ENCODE measurements at regions not wholly inside any gene's neighbourhood (a gene's known extent, or its start where the extent isn't known, plus 50 kb on each side); places are given as distances from the start of the nearest gene placed in this dataset.

- no peak for TF ChIP-seq PATZ1 (CRISPR knock-in tag; IDR thresholded peaks at IDR 0.05; ENCODE audit: borderline replicate concordance)
- no peak for TF ChIP-seq ZNF8 (CRISPR knock-in tag; IDR thresholded peaks at IDR 0.05)
- no peak for TF ChIP-seq TSHZ2 (CRISPR knock-in tag; IDR thresholded peaks at IDR 0.05)
- no peak for TF ChIP-seq PPARA (CRISPR knock-in tag; IDR thresholded peaks at IDR 0.05; ENCODE audit: borderline replicate concordance)
- no peak for TF ChIP-seq BACH2 (CRISPR knock-in tag; IDR thresholded peaks at IDR 0.05; ENCODE audit: borderline replicate concordance)
Measured at GRCh38 chr6:105564121-105564902, 161.4 kb upstream of the PREP start (continued).

GRCh38 chr6:105562027-105562426 is 159.1 kb upstream of the PREP start:
- no peak for TF ChIP-seq RARB (CRISPR knock-in tag; IDR thresholded peaks at IDR 0.05)
- no peak for TF ChIP-seq ZNF8 (CRISPR knock-in tag; IDR thresholded peaks at IDR 0.05)
- TF ChIP-seq TSHZ2 (CRISPR knock-in tag; IDR thresholded peaks at IDR 0.05): no peak
- TF ChIP-seq PPARA (CRISPR knock-in tag; IDR thresholded peaks at IDR 0.05; ENCODE audit: borderline replicate concordance): no peak
- TF ChIP-seq BACH2 (CRISPR knock-in tag; IDR thresholded peaks at IDR 0.05; ENCODE audit: borderline replicate concordance): no peak
- no peak for TF ChIP-seq SNAI2 (CRISPR knock-in tag; IDR thresholded peaks at IDR 0.05)
- no peak for TF ChIP-seq GLIS3 (CRISPR knock-in tag; IDR thresholded peaks at IDR 0.05)
- no peak for TF ChIP-seq POU6F1 (CRISPR knock-in tag; IDR thresholded peaks at IDR 0.05; ENCODE audit: borderline replicate concordance, low read depth)
- no peak for TF ChIP-seq ARNTL (CRISPR knock-in tag; IDR thresholded peaks at IDR 0.05; ENCODE audit: borderline replicate concordance, low read depth)
- no peak for TF ChIP-seq ZNF565 (CRISPR knock-in tag; conservative IDR thresholded peaks at IDR 0.05; ENCODE audit: low read depth)
- TF ChIP-seq ZC3H10 (CRISPR knock-in tag; IDR thresholded peaks at IDR 0.05): no peak
- no peak for TF ChIP-seq CSRNP3 (CRISPR knock-in tag; IDR thresholded peaks at IDR 0.05)
- no peak for TF ChIP-seq ZNF70 (CRISPR knock-in tag; IDR thresholded peaks at IDR 0.05)
- TF ChIP-seq CSDC2 (CRISPR knock-in tag; IDR thresholded peaks at IDR 0.05): no peak
- no peak for TF ChIP-seq CREB5 (CRISPR knock-in tag; IDR thresholded peaks at IDR 0.05; ENCODE audit: low read depth)
- no peak for TF ChIP-seq TOX (CRISPR knock-in tag; IDR thresholded peaks at IDR 0.05; ENCODE audit: borderline replicate concordance)
- TF ChIP-seq ZFP30 (CRISPR knock-in tag; IDR thresholded peaks at IDR 0.05): no peak
- no peak for ATAC-seq

Data from SK-N-SH treated with all-trans-retinoic acid at 6 μM for 48 hours (cell line).